HepG2 (cell line): ENCODE measurements at regions not wholly inside any gene's neighbourhood (a gene's known extent, or its start where the extent isn't known, plus 50 kb on each side); places are given as distances from the start of the nearest gene placed in this dataset.

Experiments used
- ZBTB40 ChIP-seq, 2 experiments: fragments of 450-650 bp in 1 of 2; sonication (generic) in 1 of 2; formaldehyde crosslinking in 1 of 2; IDR thresholded peaks; 2 replicates each; pipeline versions ENCODE4 v1.6.1 to v1.8.0; 2016 to 2022; ENCODE audit warnings: antibody characterized with exemption in 1 of 2, mild to moderate bottlenecking in 1 of 2, missing genetic modification reagents in 1 of 2
- ZNF563 ChIP-seq: sonication (generic); formaldehyde crosslinking; IDR thresholded peaks from 2 replicates; pipeline ENCODE4 v1.8.0; 2022; ENCODE audit warnings: mild to moderate bottlenecking, moderate library complexity, missing genetic modification reagents

GRCh38 chr6:112464901-112465665 is 118.0 kb downstream of the RFPL4B start (continued):
- TF ChIP-seq ZBTB40 (IDR thresholded peaks at IDR 0.05) (no peak), ZBTB40 (CRISPR knock-in tag; IDR thresholded peaks at IDR 0.05) (no peak), ZNF563 (CRISPR knock-in tag) (no peak)
- TF ChIP-seq, all 625 proteins: peak for 0
